HepG2 (cell line): ENCODE measurements at regions not wholly inside any gene's neighbourhood (a gene's known extent, or its start where the extent isn't known, plus 50 kb on each side); places are given as distances from the start of the nearest gene placed in this dataset.

ENCODE experiments used
- CAMTA2 ChIP-seq: sonication (generic); formaldehyde crosslinking; IDR thresholded peaks from 2 replicates; pipeline ENCODE4 v1.4.0; 2020; ENCODE audit warnings: mild to moderate bottlenecking, missing genetic modification reagents, borderline replicate concordance
- NAIF1 ChIP-seq: sonication (generic); formaldehyde crosslinking; IDR thresholded peaks from 2 replicates; pipeline ENCODE4 v1.5.0; 2020; ENCODE audit warnings: mild to moderate bottlenecking, missing genetic modification reagents, borderline replicate concordance
- NKX3-1 ChIP-seq: sonication (generic); formaldehyde crosslinking; IDR thresholded peaks from 2 replicates; pipeline ENCODE4 v1.5.0; 2020; ENCODE audit warnings: missing genetic modification reagents
- PAWR ChIP-seq: sonication (generic); formaldehyde crosslinking; IDR thresholded peaks from 2 replicates; pipeline ENCODE4 v1.4.0; 2020; ENCODE audit warnings: missing genetic modification reagents, mild to moderate bottlenecking, borderline replicate concordance
- TGIF2 ChIP-seq: IDR thresholded peaks from 2 replicates; pipeline ENCODE4 v1.6.1; 2016; ENCODE audit warnings: control low read depth, missing compliant biosample characterization
- ZFP1 ChIP-seq: IDR thresholded peaks from 2 replicates; pipeline ENCODE4 v1.6.1; 2016
- ZFP90 ChIP-seq: sonication (generic); formaldehyde crosslinking; IDR thresholded peaks from 2 replicates; pipeline ENCODE4 v1.8.0; 2022; ENCODE audit warnings: missing genetic modification reagents, mild to moderate bottlenecking, inconsistent platforms, borderline replicate concordance
- ZNF350 ChIP-seq: sonication (generic); formaldehyde crosslinking; IDR thresholded peaks from 2 replicates; pipeline ENCODE4 v1.4.0; 2020; ENCODE audit warnings: mild to moderate bottlenecking, low read depth, missing genetic modification reagents, borderline replicate concordance
- ZSCAN9 ChIP-seq: IDR thresholded peaks from 2 replicates; pipeline ENCODE4 v1.6.1; 2016; ENCODE audit warnings: borderline replicate concordance
- ZZZ3 ChIP-seq: sonication (generic); formaldehyde crosslinking; IDR thresholded peaks from 2 replicates; pipeline ENCODE4 v1.4.0; 2020; ENCODE audit warnings: missing genetic modification reagents, mild to moderate bottlenecking, borderline replicate concordance
- TF ChIP-seq, protein P1 (sequence below), 2 experiments: IDR thresholded peaks; 2 replicates each; pipeline ENCODE4 v1.6.1; 2011 to 2012; ENCODE audit warnings: low read length in 2 of 2, borderline replicate concordance in 1 of 2, low read depth in 1 of 2, mild to moderate bottlenecking in 1 of 2, moderate library complexity in 1 of 2
- TF ChIP-seq, protein P2 (sequence below): sonication (generic); formaldehyde crosslinking; IDR thresholded peaks from 2 replicates; pipeline ENCODE4 v1.5.0; 2020; ENCODE audit warnings: mild to moderate bottlenecking, missing genetic modification reagents
- TF ChIP-seq, protein P3 (sequence below): fragments of 450-650 bp; IDR thresholded peaks from 2 replicates; pipeline ENCODE4 v1.6.1; 2016
- TF ChIP-seq, protein P4 (sequence below): sonication (generic); formaldehyde crosslinking; IDR thresholded peaks from 2 replicates; pipeline ENCODE4 v1.5.1; 2020; ENCODE audit warnings: missing genetic modification reagents, mild to moderate bottlenecking, borderline replicate concordance
- TF ChIP-seq, protein P5 (sequence below): sonication (generic); formaldehyde crosslinking; conservative IDR thresholded peaks from 2 replicates; pipeline ENCODE4 v1.8.1; 2023; ENCODE audit warnings: missing genetic modification reagents

DNA sequence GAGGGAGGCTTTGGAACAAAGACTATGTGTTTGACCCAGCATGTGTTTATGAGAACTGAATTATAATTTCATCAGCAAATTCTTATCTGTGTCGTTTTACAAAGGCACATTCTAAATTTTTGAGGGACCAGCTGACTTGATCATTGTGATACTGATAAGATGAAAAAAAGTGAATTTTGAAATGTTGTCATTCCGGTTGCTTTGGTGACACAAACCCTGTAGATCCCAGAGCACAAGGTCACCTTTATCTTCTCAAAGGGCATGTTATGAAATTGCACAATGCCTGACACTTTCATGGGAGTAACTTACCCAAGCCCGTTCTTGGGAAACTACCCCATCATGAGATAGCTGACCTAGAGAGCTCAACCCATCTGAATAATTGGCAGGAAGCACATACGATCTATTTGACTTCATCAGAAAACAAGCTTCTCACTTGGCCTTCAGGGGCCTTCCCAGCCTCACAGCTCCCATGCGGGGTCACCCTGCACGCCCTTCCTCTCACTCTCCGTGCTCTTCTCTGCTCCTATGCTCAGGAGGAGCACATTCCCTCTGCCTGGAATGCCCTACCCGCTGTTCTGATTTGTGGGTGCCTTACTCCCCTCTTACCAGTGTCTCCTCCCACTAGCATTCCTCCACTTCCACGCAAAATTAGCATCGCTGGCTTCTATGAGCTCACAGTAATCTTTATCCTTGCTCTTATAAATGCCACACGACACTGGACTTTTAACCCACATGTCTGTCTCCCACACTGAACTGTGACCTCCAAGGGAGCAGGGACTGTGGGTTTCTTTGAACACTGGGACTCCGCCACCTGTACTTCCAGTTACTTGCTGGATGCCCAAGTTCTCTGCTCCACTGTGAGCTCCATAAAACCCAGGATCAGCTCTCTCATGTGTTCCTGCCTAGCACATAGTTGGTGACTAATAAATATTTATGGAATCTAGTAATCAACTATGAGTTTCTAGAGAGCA lies 555.8 kb upstream of the ID2 start (continued):
- TF ChIP-seq, protein P1, sequence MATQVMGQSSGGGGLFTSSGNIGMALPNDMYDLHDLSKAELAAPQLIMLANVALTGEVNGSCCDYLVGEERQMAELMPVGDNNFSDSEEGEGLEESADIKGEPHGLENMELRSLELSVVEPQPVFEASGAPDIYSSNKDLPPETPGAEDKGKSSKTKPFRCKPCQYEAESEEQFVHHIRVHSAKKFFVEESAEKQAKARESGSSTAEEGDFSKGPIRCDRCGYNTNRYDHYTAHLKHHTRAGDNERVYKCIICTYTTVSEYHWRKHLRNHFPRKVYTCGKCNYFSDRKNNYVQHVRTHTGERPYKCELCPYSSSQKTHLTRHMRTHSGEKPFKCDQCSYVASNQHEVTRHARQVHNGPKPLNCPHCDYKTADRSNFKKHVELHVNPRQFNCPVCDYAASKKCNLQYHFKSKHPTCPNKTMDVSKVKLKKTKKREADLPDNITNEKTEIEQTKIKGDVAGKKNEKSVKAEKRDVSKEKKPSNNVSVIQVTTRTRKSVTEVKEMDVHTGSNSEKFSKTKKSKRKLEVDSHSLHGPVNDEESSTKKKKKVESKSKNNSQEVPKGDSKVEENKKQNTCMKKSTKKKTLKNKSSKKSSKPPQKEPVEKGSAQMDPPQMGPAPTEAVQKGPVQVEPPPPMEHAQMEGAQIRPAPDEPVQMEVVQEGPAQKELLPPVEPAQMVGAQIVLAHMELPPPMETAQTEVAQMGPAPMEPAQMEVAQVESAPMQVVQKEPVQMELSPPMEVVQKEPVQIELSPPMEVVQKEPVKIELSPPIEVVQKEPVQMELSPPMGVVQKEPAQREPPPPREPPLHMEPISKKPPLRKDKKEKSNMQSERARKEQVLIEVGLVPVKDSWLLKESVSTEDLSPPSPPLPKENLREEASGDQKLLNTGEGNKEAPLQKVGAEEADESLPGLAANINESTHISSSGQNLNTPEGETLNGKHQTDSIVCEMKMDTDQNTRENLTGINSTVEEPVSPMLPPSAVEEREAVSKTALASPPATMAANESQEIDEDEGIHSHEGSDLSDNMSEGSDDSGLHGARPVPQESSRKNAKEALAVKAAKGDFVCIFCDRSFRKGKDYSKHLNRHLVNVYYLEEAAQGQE (IDR thresholded peaks at IDR 0.05; ENCODE audit: borderline replicate concordance in 1 of 2, low read depth in 1 of 2, low read length in 2 of 2): peak in 1 of 2 experiments; percentile 78; a peak in 1 of 4 replicates
- peak; percentile 92 for TF ChIP-seq NKX3-1 (CRISPR knock-in tag)
- TF ChIP-seq ZFP1 (CRISPR knock-in tag): peak; percentile 96
- TF ChIP-seq ZFP90: peak; percentile 66; the same call in 1 of the 2 replicates
- no peak for TF ChIP-seq PAWR (CRISPR knock-in tag)
- no peak for TF ChIP-seq NAIF1 (CRISPR knock-in tag)
- peak; percentile 95 for TF ChIP-seq ZSCAN9
- TF ChIP-seq, protein P2, sequence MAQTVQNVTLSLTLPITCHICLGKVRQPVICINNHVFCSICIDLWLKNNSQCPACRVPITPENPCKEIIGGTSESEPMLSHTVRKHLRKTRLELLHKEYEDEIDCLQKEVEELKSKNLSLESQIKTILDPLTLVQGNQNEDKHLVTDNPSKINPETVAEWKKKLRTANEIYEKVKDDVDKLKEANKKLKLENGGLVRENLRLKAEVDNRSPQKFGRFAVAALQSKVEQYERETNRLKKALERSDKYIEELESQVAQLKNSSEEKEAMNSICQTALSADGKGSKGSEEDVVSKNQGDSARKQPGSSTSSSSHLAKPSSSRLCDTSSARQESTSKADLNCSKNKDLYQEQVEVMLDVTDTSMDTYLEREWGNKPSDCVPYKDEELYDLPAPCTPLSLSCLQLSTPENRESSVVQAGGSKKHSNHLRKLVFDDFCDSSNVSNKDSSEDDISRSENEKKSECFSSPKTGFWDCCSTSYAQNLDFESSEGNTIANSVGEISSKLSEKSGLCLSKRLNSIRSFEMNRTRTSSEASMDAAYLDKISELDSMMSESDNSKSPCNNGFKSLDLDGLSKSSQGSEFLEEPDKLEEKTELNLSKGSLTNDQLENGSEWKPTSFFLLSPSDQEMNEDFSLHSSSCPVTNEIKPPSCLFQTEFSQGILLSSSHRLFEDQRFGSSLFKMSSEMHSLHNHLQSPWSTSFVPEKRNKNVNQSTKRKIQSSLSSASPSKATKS: peak; percentile 99; the same call in 1 of the 2 replicates
- TF ChIP-seq, protein P3, sequence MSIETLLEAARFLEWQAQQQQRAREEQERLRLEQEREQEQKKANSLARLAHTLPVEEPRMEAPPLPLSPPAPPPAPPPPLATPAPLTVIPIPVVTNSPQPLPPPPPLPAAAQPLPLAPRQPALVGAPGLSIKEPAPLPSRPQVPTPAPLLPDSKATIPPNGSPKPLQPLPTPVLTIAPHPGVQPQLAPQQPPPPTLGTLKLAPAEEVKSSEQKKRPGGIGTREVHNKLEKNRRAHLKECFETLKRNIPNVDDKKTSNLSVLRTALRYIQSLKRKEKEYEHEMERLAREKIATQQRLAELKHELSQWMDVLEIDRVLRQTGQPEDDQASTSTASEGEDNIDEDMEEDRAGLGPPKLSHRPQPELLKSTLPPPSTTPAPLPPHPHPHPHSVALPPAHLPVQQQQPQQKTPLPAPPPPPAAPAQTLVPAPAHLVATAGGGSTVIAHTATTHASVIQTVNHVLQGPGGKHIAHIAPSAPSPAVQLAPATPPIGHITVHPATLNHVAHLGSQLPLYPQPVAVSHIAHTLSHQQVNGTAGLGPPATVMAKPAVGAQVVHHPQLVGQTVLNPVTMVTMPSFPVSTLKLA: no peak
- no peak for TF ChIP-seq CAMTA2 (CRISPR knock-in tag)
- TF ChIP-seq ZNF350: no peak; the same call in none of the 2 replicates
- TF ChIP-seq, protein P4, sequence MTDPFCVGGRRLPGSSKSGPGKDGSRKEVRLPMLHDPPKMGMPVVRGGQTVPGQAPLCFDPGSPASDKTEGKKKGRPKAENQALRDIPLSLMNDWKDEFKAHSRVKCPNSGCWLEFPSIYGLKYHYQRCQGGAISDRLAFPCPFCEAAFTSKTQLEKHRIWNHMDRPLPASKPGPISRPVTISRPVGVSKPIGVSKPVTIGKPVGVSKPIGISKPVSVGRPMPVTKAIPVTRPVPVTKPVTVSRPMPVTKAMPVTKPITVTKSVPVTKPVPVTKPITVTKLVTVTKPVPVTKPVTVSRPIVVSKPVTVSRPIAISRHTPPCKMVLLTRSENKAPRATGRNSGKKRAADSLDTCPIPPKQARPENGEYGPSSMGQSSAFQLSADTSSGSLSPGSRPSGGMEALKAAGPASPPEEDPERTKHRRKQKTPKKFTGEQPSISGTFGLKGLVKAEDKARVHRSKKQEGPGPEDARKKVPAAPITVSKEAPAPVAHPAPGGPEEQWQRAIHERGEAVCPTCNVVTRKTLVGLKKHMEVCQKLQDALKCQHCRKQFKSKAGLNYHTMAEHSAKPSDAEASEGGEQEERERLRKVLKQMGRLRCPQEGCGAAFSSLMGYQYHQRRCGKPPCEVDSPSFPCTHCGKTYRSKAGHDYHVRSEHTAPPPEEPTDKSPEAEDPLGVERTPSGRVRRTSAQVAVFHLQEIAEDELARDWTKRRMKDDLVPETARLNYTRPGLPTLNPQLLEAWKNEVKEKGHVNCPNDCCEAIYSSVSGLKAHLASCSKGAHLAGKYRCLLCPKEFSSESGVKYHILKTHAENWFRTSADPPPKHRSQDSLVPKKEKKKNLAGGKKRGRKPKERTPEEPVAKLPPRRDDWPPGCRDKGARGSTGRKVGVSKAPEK (CRISPR knock-in tag): no peak; the same call in 1 of the 2 replicates
- TF ChIP-seq, protein P5, sequence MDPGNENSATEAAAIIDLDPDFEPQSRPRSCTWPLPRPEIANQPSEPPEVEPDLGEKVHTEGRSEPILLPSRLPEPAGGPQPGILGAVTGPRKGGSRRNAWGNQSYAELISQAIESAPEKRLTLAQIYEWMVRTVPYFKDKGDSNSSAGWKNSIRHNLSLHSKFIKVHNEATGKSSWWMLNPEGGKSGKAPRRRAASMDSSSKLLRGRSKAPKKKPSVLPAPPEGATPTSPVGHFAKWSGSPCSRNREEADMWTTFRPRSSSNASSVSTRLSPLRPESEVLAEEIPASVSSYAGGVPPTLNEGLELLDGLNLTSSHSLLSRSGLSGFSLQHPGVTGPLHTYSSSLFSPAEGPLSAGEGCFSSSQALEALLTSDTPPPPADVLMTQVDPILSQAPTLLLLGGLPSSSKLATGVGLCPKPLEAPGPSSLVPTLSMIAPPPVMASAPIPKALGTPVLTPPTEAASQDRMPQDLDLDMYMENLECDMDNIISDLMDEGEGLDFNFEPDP: peak; percentile 62; the same call in 1 of the 2 replicates
- 0 out of 2 replicates have a peak, but pooled peaks have one; percentile 10 for TF ChIP-seq ZZZ3 (CRISPR knock-in tag)
- peak; percentile 83 for TF ChIP-seq TGIF2 (CRISPR knock-in tag)
